WTC11 (cell line): ENCODE measurements at regions not wholly inside any gene's neighbourhood (a gene's known extent, or its start where the extent isn't known, plus 50 kb on each side); places are given as distances from the start of the nearest gene placed in this dataset.

ENCODE experiments used
- CDX4 ChIP-seq: fragments of 250-450 bp; sonication (Bioruptor Pico); IDR thresholded peaks from 2 replicates; pipeline ENCODE4 v1.9.0; 2021; ENCODE audit warnings: moderate library complexity, mild to moderate bottlenecking, inconsistent platforms, borderline replicate concordance
- CTCF ChIP-seq: fragments of 200-600 bp; IDR thresholded peaks from 2 replicates; pipeline ENCODE4 v1.8.0; 2022; ENCODE audit warnings: antibody characterized with exemption
- E2F1 ChIP-seq: sonication (generic); formaldehyde crosslinking; IDR thresholded peaks from 2 replicates; pipeline ENCODE4 v1.8.0; 2022; ENCODE audit warnings: mild to moderate bottlenecking, missing genetic modification reagents
- GRHL2 ChIP-seq: fragments of 250-450 bp; sonication (Bioruptor Pico); IDR thresholded peaks from 2 replicates; pipeline ENCODE4 v1.8.0; 2022; ENCODE audit warnings: mild to moderate bottlenecking, moderate library complexity; ENCODE audit not compliant: insufficient replicate concordance, severe bottlenecking
- JUN ChIP-seq: sonication (generic); formaldehyde crosslinking; IDR thresholded peaks from 2 replicates; pipeline ENCODE4 v1.8.0; 2023; ENCODE audit warnings: mild to moderate bottlenecking, missing genetic modification reagents
- PRRX2 ChIP-seq: fragments of 250-450 bp; sonication (Bioruptor Pico); IDR thresholded peaks from 2 replicates; pipeline ENCODE4 v1.8.0; 2021; ENCODE audit warnings: mild to moderate bottlenecking
- RELA ChIP-seq: sonication (generic); formaldehyde crosslinking; IDR thresholded peaks from 2 replicates; pipeline ENCODE4 v1.8.1; 2022; ENCODE audit warnings: missing genetic modification reagents, mild to moderate bottlenecking, borderline replicate concordance
- TCF7 ChIP-seq: sonication (generic); formaldehyde crosslinking; IDR thresholded peaks from 2 replicates; pipeline ENCODE4 v1.8.0; 2022; ENCODE audit warnings: mild to moderate bottlenecking, low read depth, missing genetic modification reagents, moderate library complexity

- no peak for TF ChIP-seq PRRX2 (CRISPR knock-in tag)
- TF ChIP-seq CTCF, result no peak
- no peak for TF ChIP-seq E2F1 (CRISPR knock-in tag)
- TF ChIP-seq CDX4 (CRISPR knock-in tag), result no peak
- no peak for TF ChIP-seq JUN
- TF ChIP-seq GRHL2, result no peak
- no peak for TF ChIP-seq TCF7
- no peak for TF ChIP-seq RELA (CRISPR knock-in tag)
Observed at GRCh38 chr14:55946231-55946630, 172.0 kb upstream of the PELI2 start.
